ENCODE measurements at regions not wholly inside any gene's neighbourhood (a gene's known extent, or its start where the extent isn't known, plus 50 kb on each side); places are given as distances from the start of the nearest gene placed in this dataset.

DNA sequence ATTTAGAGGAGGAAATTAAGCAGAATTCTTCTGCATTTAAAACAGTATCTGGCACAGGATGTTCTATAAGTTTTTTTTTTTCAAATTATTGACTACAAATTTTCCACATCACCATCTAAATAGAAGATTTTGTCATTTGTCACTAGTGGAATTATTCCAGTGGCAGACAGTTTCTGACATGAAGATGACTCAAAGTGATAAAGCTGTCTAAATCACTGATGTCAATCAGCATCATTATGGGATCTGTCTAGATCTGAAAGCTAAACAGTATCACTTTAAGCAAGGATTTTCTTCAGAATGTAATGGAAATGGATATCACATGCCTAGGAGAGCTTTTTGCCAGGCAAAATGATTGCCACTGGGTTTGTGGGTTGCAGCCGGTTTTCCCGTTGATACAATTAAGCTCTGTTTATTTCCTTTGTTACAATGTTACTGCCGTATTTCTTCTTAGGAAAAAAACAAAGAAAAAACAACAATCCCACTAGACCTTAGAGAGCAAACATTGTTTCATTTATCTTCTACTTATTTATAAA is 1657.0 kb upstream of the PRR20A start:
- Histone ChIP-seq H3K4me1 (ENCODE audit: insufficient read depth, low read length, poor library complexity, severe bottlenecking) (no peaks in the 10 kb centered on the region), H3K27ac (ENCODE audit: low read depth, low read length, poor library complexity, severe bottlenecking) (no peak overlapping the region), H3K9me3 (ENCODE audit: low read length) (no peaks in the 10 kb centered on the region), H2AFZ (ENCODE audit: low read length) (no peak overlapping the region), H3K36me3 (ENCODE audit: insufficient read depth, low read length) (no peaks in the 10 kb centered on the region), H3K9me2 (ENCODE audit: insufficient read depth, low read length) (no peaks in the 10 kb centered on the region), H3K4me2 (ENCODE audit: low read length) (no peak overlapping the region), H4K20me1 (ENCODE audit: insufficient read depth, low read length) (no peaks in the 10 kb centered on the region), H3K4me3 (ENCODE audit: low read depth, low read length, poor library complexity, severe bottlenecking) (no peak overlapping the region), H3K79me2 (ENCODE audit: insufficient read depth, low read depth, low read length) (no peaks in the 10 kb centered on the region)
- TF ChIP-seq, protein P1, sequence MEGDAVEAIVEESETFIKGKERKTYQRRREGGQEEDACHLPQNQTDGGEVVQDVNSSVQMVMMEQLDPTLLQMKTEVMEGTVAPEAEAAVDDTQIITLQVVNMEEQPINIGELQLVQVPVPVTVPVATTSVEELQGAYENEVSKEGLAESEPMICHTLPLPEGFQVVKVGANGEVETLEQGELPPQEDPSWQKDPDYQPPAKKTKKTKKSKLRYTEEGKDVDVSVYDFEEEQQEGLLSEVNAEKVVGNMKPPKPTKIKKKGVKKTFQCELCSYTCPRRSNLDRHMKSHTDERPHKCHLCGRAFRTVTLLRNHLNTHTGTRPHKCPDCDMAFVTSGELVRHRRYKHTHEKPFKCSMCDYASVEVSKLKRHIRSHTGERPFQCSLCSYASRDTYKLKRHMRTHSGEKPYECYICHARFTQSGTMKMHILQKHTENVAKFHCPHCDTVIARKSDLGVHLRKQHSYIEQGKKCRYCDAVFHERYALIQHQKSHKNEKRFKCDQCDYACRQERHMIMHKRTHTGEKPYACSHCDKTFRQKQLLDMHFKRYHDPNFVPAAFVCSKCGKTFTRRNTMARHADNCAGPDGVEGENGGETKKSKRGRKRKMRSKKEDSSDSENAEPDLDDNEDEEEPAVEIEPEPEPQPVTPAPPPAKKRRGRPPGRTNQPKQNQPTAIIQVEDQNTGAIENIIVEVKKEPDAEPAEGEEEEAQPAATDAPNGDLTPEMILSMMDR (conservative IDR thresholded peaks at IDR 0.05; ENCODE audit: low read length) = no peak
- no TSS peak for BruUV-seq (replicated peaks)
- ChIA-PET CTCF (ENCODE audit: unreplicated experiment) (no interaction called here), POLR2A (no interaction called here)
- no peak for DNase-seq (ENCODE audit: low spot score)
- intact Hi-C loops (cut with micrococcal nuclease; ENCODE audit: unreplicated experiment) = no loop called here

DNA sequence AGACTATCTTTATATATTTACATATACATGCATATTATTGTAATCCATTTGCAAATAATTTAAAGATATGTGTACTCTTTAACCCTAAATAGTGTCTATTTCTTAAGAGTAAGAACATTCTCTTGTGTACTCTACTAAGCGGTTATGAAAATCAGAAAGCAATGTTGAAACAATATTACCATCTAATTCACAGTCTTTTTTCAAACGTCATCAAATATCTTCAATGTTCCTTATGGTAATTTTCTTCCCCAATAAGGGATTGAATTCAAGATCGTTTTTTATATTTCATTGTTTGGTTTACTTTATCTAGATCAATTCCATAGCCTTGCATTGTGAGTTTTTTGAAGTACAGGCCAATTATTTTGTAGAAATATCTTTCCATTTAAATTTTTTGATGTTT is 1647.4 kb upstream of the PRR20A start:
- CTCF ChIA-PET (ENCODE audit: unreplicated experiment) = no interaction called here
- BruUV-seq (replicated peaks) = no TSS peak
- Histone ChIP-seq H4K20me1 (ENCODE audit: insufficient read depth, low read length) (no peaks in the 10 kb centered on the region), H3K27ac (ENCODE audit: low read depth, low read length, poor library complexity, severe bottlenecking) (no peak overlapping the region), H3K4me1 (ENCODE audit: insufficient read depth, low read length, poor library complexity, severe bottlenecking) (no peaks in the 10 kb centered on the region), H2AFZ (ENCODE audit: low read length) (no peak overlapping the region), H3K79me2 (ENCODE audit: insufficient read depth, low read depth, low read length) (no peaks in the 10 kb centered on the region), H3K36me3 (ENCODE audit: insufficient read depth, low read length) (no peaks in the 10 kb centered on the region), H3K4me3 (ENCODE audit: low read depth, low read length, poor library complexity, severe bottlenecking) (no peak overlapping the region), H3K9me3 (ENCODE audit: low read length) (0 out of 2 replicates have a peak, but pooled peaks cover 5% of the 10 kb centered on the region), H3K9me2 (ENCODE audit: insufficient read depth, low read length) (no peaks in the 10 kb centered on the region), H3K4me2 (ENCODE audit: low read length) (no peak overlapping the region)
- POLR2A ChIA-PET = interaction anchor here (0.5 kb wide), 1 partner anchor 12 kb away, joined by 3 read pairs; no protein-coding TSS in a partner anchor
- intact Hi-C loops (cut with micrococcal nuclease; ENCODE audit: unreplicated experiment) = no loop called here
- DNase-seq (ENCODE audit: low spot score) = no peak
- TF ChIP-seq EZH2phosphoT487 (IDR thresholded peaks at IDR 0.05; ENCODE audit: borderline replicate concordance, low read depth, low read length) = no peak
- TF ChIP-seq, protein P1 (conservative IDR thresholded peaks at IDR 0.05; ENCODE audit: low read length) = no peak

DNA sequence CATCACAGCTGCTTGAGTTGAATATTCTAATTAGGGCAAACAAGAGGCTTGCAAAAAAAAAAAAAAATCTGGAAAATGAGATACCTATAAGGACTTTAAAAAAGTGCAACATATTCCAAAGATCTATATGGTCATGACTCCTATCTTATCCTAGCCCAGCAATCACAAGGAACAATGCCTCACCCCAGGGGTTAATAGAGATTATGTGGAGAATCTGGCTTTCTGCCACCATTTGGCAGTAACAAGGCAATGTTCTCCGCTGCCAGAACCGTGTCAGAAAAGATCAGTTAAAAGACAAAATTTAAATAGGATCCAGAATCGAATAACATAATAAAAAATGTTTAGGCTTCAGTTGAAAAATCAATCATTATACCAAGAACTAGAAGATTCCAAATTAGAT is 1643.2 kb upstream of the PRR20A start:
- intact Hi-C loops (cut with micrococcal nuclease; ENCODE audit: unreplicated experiment) = no loop called here
- ChIA-PET CTCF (ENCODE audit: unreplicated experiment) (no interaction called here), POLR2A (no interaction called here)
- BruUV-seq (replicated peaks) = no TSS peak
- H3K9me2 ChIP-seq (ENCODE audit: insufficient read depth, low read length) = no peaks in the 10 kb centered on the region
- no peaks in the 10 kb centered on the region for H3K36me3 ChIP-seq (ENCODE audit: insufficient read depth, low read length)
- no peak overlapping the region for H3K4me2 ChIP-seq (ENCODE audit: low read length)
- no peak for DNase-seq (ENCODE audit: low spot score)
- no peak overlapping the region for H3K4me3 ChIP-seq (ENCODE audit: low read depth, low read length, poor library complexity, severe bottlenecking)
- no peak overlapping the region for H3K27ac ChIP-seq (ENCODE audit: low read depth, low read length, poor library complexity, severe bottlenecking)
- H3K4me1 ChIP-seq (ENCODE audit: insufficient read depth, low read length, poor library complexity, severe bottlenecking) = no peaks in the 10 kb centered on the region
- no peaks in the 10 kb centered on the region for H4K20me1 ChIP-seq (ENCODE audit: insufficient read depth, low read length)
- 0 out of 2 replicates have a peak, but pooled peaks cover 5% of the 10 kb centered on the region for H3K9me3 ChIP-seq (ENCODE audit: low read length)
- TF ChIP-seq, protein P1 (conservative IDR thresholded peaks at IDR 0.05; ENCODE audit: low read length) = no peak
- TF ChIP-seq EZH2phosphoT487 (IDR thresholded peaks at IDR 0.05; ENCODE audit: borderline replicate concordance, low read depth, low read length) = no peak
- H3K79me2 ChIP-seq (ENCODE audit: insufficient read depth, low read depth, low read length) = no peaks in the 10 kb centered on the region
- H2AFZ ChIP-seq (ENCODE audit: low read length) = no peak overlapping the region
